Esophagus mucosa (tissue), 1 donor: ENCODE measurements at regions not wholly inside any gene's neighbourhood (a gene's known extent, or its start where the extent isn't known, plus 50 kb on each side); places are given as distances from the start of the nearest gene placed in this dataset.
"Not testable (repeated sequence)": the region's sequence is repeated elsewhere in the genome, so short reads cannot be mapped to it uniquely, and the experiment has no call there.

Experiments used
- ATAC-seq: fragments of 200-7000 bp; cut with Tn5 transposase; one replicate; pipeline ENCODE4 v1.9.1; 2020
- donor health status: DM: yes; HTN: yes; CAD: no.

DNA sequence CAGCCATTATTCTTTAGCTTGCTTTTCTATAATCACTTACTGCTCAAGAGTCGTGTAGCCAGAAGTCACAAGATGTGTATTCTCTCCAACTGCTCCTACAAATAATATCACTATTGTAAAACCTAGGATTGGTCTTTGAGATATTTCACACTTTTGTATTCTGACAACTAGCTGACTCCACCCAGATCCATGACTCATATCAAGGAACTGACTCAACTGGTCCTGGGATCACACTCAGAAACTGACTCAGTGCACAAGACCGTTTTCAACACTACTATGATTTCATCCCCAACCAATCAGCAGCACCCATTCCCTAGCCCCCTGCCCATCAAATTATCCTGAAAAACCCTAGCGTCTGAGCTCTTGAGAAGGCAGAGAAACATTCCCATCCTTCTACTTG lies 56.5 kb upstream of the ORC5 start:
- peak; percentile 84 for ATAC-seq

DNA sequence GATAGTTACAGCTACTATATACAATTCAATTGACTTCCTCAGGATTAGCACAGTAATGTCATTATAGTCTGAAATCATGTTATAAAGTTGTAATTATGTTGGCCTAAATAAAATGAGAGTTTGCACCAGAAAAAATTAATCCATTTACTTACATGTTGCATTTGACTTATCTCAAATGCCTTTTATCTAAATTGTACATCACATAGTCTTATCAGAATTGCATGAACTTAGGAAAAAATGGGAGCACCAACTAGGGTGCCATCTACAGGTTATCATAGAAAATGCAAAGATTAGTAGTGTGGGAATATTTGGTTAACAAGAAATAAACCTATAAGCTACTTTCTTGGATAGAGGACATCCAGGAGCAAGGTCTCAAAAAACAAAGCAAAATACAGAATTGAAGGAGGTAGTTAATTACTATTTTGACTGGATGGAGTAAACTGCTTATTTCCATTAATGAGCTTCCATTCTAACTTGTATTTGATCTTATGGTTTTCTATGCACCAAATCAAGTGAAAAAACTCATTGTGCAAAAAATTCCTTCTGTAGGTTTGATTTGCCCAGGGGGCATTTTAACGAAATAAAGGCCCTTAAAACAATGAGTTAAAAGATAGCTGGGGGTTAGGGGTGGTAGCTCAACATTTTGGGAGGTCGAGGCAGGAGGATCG lies 60.0 kb upstream of the ORC5 start:
- no peak for ATAC-seq

DNA sequence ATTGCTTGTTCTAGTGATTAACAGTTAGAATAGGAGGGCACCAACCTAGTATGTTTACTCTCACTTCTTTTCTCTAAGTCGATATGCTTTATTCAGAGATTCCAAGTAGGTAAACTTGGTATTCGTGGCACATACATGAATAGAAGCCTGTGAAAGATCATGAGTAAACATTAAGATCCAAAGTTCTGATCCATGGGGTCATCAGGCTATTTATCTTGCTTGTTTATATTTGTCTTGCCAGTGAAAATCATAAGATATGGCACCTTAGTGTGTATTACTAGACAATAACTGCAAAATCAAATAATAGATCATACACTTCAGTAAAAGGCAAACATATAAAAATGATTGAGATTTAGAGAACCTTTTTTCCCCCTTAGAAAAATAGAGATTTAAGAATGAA lies 56.5 kb upstream of the LHFPL3 start:
- ATAC-seq, result no peak

DNA sequence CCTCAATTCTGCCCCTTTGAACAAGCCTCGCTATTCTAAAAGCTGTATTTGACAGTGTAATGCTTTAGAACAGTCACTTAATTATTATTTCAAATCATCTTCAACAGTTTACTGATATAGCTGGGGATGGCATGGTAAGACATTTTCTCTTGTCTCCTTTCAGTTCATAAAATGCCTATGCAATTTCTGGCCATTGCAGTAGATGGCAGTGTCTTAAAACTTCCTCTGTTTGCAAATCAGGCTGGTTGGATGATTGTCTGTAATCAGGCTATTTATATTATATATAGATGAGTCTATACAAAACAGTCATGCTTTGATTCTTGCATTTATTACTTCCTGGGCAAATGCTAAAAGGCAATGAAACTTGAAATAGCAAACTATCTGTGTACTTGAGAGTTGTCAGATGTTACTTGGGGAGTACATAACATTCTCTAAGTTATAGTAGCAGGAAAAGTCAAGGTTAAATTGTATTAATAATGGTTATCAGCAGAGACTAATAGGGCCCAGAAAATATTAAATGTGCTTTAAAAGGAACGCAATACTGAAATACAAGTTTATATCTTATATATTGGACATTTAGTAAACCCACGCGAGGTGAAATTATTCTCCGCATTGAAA lies 55.5 kb upstream of the LHFPL3 start:
- no peak for ATAC-seq

DNA sequence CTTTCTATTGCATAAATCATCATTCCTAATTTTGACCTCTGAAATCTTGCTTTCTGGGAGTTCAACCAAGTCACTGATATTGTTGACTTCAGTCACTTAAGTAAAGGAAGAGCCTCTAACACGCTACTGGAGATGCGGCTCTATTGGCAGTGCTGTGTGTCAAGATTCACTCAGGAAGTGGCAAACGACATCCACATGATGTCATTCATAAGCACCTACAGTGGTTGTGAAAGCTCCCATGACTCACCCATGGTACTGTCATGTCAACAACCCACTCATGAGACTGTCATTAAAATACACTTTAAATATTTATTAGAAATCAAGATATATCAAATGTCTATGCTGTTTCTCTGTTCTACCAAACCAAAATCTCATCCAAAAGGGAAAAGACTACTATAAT lies 52.5 kb upstream of the LHFPL3 start:
- no peak for ATAC-seq

DNA sequence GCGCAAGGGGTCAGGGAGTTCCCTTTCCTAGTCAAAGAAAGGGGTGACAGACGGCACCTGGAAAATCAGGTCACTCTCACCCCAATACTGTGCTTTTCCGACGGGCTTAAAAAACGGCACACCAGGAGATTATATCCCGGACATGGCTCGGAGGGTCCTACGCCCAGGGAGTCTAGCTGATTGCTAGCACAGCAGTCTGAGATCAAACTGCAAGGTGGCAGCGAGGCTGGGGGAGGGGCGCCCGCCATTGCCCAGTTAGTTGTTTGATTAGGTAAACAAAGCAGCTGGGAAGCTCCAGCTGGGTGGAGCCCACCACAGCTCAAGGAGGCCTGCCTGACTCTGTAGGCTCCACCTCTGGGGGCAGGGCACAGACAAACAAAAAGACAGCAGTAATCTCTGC lies 51.7 kb upstream of the LHFPL3 start:
- ATAC-seq, result not testable (repeated sequence)
